GM12878 (cell line): ENCODE measurements at regions not wholly inside any gene's neighbourhood (a gene's known extent, or its start where the extent isn't known, plus 50 kb on each side); places are given as distances from the start of the nearest gene placed in this dataset.

Source experiments
- ATF2 ChIP-seq: IDR thresholded peaks from 2 replicates; pipeline ENCODE4 v1.6.1; 2012; ENCODE audit warnings: low read length, inconsistent platforms
- CHD2 ChIP-seq: IDR thresholded peaks from 2 replicates; pipeline ENCODE4 v1.6.1; 2011; ENCODE audit warnings: low read depth, low read length, improper control_type of control experiment, borderline replicate concordance
- CTCF ChIP-seq, 3 experiments: IDR thresholded peaks in 2 of 3; conservative IDR thresholded peaks in 1 of 3; 2 replicates each; pipeline ENCODE4 v1.5.1; 2011; ENCODE audit warnings: low read depth in 3 of 3, low read length in 3 of 3, mild to moderate bottlenecking in 3 of 3, control low read depth in 2 of 3, moderate library complexity in 2 of 3, inconsistent platforms in 1 of 3, mixed read lengths in 1 of 3; ENCODE audit not compliant: control insufficient read depth in 2 of 3, insufficient read depth in 1 of 3; ENCODE audit errors: extremely low read depth in 1 of 3
- GABPA ChIP-seq: IDR thresholded peaks from 2 replicates; pipeline ENCODE4 v1.6.1; 2014; ENCODE audit warnings: antibody characterized with exemption, low read depth, mild to moderate bottlenecking, inconsistent platforms
- HCFC1 ChIP-seq: fragments of 150-350 bp; IDR thresholded peaks from 2 replicates; pipeline ENCODE4 v1.6.1; 2014; ENCODE audit warnings: low read length
- MEF2A ChIP-seq: IDR thresholded peaks from 2 replicates; pipeline ENCODE4 v1.6.1; 2011; ENCODE audit warnings: low read depth, mild to moderate bottlenecking, low read length, moderate library complexity; ENCODE audit not compliant: insufficient read depth
- MLLT1 ChIP-seq: fragments of 450-650 bp; IDR thresholded peaks from 2 replicates; pipeline ENCODE4 v1.6.1; 2016; ENCODE audit warnings: mild to moderate bottlenecking
- POLR2A ChIP-seq: IDR thresholded peaks from 2 replicates; pipeline ENCODE4 v1.6.1; 2011; ENCODE audit warnings: low read depth, mild to moderate bottlenecking, low read length
- POLR2AphosphoS5 ChIP-seq: IDR thresholded peaks from 2 replicates; pipeline ENCODE4 v1.6.1; 2011; ENCODE audit warnings: mild to moderate bottlenecking, low read length, inconsistent platforms
- RAD21 ChIP-seq: IDR thresholded peaks from 2 replicates; pipeline ENCODE4 v1.6.1; 2011; ENCODE audit warnings: mild to moderate bottlenecking, low read depth, low read length, moderate library complexity; ENCODE audit not compliant: insufficient read depth
- ZNF274 ChIP-seq: IDR thresholded peaks from one replicate; pipeline ENCODE4 v1.8.0; 2011; ENCODE audit not compliant: insufficient read length, insufficient read depth

- TF ChIP-seq GABPA = no peak
- no peak for TF ChIP-seq POLR2A
- no peak for TF ChIP-seq MEF2A
- no peak for TF ChIP-seq POLR2AphosphoS5
- no peak for TF ChIP-seq ZNF274
- no peak for TF ChIP-seq RAD21
- no peak for TF ChIP-seq MLLT1
- TF ChIP-seq HCFC1 = no peak
- no peak for TF ChIP-seq CHD2
- TF ChIP-seq ATF2 = no peak
- no peak for TF ChIP-seq CTCF (IDR thresholded peaks at IDR 0.05 in 2 of 3, conservative IDR thresholded peaks at IDR 0.05 in 1 of 3; ENCODE audit: control insufficient read depth in 2 of 3, extremely low read depth in 1 of 3, insufficient read depth in 1 of 3, low read depth in 3 of 3, low read length in 3 of 3)
Measured at GRCh38 chr18:22293417-22293816, 124.0 kb downstream of the GATA6 start.
